GM19452 (cell line): ENCODE measurements at regions not wholly inside any gene's neighbourhood (a gene's known extent, or its start where the extent isn't known, plus 50 kb on each side); places are given as distances from the start of the nearest gene placed in this dataset.

Experiments used
- ATAC-seq: cut with Tn5 transposase; IDR thresholded peaks from one replicate; pipeline ENCODE4 v1.9.1; 2021; ENCODE audit not compliant: unreplicated experiment

DNA sequence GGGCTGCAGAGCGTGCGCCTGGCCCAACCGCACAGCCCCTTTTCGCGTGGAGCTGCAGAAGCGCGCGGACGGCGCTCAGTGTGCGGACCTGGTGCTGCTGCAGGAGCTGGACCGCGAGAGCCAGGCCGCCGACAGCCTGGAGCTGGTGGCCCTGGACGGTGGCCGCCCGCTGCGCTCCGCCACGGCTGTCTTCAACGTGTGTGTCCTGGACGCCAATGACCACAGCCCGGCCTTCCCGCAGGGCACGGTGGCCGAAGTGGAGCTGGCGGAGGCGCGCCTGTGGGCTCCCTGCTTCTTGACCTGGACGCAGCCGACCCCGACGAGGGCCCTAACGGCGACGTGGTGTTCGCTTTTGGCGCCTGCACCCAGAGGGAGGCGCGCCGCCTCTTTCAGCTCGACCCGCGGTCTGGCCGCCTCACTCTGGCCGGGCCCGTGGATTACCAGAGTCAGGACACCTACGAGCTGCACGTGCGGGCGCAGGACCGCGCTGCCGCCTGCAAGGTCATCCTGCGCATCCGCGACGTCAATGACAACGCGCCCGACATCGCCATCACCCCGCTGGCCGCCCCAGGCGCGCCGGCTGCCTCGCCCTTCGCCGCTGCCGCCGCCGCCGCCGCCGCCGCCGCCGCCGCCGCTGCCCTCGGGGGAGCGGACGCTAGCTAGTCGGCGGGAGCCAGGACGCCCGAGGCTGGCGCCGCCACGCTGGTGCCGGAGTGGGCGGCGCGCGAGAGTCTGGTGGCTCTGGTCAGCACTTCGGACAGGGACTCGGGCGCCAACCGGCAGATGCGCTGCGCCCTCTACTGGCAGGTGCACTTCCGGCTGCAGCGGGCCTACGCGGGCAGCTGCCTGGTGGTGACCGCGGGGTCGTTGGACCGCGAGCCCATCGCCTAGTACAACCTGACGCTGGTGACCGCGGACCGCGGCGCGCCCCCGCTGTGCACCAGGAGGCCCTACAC is 172.2 kb downstream of the OLFM4 start:
- no peak for ATAC-seq

DNA sequence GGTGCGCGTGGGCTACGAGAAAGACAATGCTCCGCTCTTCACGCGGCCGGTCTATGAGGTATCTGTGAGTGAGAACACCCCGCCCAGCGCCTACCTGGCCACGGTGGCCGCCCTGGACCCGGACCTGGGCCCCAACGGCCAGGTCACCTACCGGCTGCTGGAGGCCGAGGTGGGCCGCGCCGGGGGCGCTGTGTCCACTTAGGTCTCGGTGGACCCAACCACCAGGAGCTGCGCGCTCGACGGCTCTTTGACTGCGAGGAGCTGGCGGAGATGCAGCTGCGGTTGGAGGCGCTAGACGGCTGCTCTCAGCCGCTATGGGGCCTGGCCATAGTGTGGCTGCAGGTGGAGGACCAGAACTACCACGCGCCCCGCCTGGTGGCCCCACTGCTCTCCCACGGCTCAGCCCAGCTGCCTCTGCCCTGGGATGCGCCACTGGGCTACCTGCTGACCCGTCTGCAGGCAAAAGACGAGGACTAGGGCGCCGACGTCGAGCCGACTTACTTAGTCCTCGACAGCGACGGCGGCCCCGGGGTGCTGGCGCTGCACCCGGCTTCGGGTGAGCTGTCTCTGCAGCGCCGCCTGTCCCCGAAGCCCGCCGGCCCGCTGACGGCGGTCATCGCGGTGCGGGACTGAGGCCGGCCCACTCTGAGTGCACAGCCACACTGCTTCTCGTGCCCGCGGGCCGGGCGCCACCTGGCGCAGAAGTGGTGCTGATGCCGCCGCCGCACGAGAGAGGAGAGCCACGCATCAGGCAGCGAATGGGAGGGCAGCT is 173.0 kb downstream of the OLFM4 start:
- no peak for ATAC-seq

DNA sequence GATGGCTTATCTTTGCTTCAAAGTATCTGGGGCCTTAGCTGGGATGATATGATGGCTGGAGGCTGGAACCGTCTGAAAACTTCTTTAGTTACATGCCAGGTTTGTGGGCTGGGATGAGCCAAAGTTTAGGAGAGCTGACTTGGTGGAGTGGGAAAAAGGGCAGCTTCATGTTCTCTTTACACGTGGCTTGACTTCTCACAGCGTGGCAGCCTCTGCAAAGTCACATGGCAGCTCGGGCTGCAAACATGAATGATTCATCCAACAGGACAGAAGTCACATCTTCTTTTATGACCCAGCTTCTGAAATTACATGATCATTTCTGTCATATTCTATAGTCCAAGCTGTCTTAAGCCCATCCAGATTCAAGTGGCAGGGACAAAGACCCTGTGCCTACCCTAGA is 176.0 kb downstream of the OLFM4 start:
- ATAC-seq, result no peak

DNA sequence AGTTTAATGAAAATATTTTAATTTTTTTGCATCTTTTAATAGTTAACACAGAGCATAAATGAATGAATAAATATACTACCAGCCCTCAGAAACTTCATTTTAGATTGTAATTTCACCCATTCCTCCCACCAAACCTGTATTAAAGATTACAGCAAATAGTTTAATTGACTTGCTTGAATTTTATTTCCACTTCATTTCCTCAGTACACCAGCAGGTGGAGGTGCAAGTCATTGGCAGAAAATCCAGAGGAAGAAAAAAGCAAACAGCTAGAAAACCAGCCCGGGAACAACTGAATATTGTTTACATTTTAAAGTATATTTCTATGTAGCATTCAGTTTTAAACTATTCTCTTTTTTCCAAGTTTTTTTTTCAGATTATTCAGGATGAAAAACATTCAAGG is 177.8 kb downstream of the OLFM4 start:
- ATAC-seq, result no peak

DNA sequence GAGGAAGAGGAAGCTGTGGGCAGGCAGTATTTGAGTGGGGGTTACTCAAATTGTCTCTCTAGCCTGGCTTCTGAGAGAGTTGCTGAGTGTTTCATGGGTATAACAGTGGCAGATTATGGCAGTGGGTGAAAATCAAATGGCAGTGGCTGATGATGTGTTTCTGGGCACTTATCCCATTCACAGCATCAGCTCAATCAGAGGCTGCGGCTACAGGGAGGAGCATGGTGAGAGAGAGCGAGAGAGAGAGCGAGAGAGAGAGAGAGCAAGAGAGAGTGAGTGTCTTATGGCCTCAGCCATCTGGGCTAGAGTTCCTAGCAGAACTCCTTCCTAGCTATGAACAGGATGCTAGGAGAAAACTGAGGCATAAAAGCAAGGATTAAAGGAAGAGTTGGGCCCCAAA is 178.9 kb downstream of the OLFM4 start:
- ATAC-seq, result no peak

DNA sequence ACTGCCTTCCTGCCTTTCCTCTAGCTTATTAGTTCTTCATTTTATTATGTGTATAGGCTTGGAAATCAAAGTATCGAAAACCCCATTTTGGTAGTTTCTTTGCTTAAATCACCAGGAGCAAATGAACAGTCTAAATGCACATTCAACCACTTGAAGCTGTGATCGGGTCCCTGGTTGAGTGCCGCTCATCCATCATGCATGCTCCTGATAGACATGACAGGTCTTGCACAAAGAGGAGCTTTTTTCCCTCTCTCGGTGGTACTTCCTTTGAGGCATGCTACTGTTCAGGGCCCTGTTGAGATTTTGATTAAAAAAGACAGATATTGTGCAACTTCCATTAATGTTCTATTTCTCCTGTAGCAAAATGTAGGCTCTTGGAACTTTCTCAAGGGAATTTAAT is 185.8 kb downstream of the OLFM4 start:
- no peak for ATAC-seq

DNA sequence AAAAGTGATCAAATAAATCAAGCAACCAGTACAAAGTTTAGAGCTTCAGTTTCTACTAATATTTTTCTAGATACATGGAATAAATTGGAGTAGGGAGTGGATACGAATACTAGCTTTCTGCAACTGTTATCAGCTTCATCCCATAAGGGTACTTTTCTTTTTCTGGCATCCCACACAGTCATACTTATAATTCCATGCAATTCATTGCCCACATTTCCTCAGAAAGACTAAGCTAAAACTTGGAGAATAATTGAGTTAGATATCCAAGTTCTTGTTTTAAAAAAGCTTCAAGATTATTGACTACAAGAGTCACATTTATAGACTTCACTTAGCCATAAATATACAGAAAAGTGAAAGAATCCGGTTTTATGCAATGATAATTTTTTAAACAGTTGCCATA is 186.9 kb downstream of the OLFM4 start:
- ATAC-seq, result no peak

DNA sequence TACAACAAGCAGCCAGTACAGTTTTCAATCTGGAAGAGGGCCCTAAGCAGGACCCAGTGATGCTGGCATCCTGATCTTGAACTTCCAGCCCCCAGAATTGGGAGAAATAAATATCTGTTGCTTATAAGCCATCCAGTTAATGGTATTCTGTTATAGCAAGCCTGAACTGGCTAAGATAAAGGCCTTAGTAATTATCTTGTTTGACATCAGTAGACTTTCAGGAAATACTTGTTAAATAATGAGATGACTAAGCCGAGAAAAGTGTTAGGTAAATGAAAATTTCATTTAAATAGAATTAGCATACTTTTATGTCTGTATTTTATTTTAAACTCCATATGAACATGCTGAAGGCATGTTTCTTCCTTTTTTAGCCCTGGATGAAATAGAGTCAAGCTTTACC is 188.2 kb downstream of the OLFM4 start:
- ATAC-seq, result no peak

DNA sequence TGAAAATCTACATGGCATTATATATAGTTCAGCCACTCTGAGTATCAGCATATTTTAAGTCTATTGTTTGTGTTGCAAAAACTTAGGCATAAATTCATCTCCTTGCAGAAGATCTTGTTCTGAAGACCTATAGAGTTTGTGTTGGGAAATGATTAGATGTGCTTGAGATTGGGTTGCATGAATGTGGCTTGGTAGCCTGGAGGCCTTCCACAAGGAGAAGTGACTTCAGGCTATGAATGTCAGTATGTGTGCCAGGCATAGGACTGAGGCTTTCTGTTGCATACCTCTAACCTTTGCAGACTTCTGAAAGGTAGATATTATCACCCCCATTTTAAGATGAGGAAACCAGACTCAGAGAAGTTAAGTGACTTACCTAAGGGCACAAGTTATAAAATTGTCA is 188.6 kb downstream of the OLFM4 start:
- no peak for ATAC-seq

DNA sequence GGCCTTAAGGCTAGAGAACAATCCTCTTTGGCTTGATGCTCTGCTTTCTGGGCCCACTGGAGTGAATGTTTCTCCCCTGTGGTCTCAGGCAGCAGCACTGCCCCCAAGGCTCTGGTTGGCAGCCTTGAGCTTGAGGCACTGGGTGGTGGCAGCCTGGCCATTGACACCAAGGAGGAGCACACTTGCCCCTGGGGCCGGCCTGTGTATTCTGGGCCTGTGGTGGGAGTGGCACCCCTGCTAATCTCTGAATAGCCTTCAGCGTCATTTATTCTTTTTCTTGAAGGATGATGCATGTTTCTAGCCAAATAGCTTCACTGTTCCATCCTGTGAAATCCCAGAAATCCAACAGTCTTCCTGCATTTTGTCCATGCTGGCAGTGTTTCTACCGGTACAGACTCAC is 191.4 kb downstream of the OLFM4 start:
- no peak for ATAC-seq

DNA sequence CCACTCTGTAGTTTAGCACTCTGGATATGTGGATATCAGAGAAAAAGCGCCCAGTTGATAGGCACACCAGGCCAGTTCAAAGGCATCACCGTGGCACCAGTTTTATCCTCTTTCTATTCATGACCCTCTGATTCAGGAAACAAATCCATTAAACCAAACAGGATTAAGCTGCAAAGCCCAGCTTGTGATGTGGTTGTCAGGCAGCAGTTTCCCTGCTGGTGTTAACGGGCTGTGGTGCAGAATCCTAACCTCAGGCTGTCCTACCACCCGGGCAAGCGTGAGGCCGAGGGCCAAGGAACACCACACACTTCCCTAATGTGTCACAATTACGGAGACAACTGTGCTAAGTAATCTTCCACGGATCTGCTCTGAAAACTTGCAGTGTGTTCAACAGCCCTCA is 209.1 kb downstream of the OLFM4 start:
- ATAC-seq, result no peak

DNA sequence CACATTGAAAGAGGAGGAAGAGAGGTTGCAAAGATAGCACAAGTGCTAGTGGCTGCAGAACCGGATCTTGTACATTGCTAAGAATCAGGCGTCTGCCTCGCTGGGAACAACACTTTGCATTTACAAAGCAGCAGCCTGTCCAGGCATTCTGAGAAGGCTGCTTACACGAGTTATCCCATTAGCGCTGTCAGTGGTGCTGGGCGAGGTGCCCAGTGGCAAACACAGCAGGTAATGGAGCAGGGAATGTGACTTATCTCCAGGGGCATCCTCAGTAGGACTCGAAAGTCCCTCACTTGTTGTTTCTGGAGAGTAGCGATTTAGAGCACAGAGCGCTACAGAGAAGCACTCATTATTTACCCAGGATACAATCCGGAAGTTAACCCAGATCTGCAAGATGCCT is 209.6 kb downstream of the OLFM4 start:
- ATAC-seq, result no peak

DNA sequence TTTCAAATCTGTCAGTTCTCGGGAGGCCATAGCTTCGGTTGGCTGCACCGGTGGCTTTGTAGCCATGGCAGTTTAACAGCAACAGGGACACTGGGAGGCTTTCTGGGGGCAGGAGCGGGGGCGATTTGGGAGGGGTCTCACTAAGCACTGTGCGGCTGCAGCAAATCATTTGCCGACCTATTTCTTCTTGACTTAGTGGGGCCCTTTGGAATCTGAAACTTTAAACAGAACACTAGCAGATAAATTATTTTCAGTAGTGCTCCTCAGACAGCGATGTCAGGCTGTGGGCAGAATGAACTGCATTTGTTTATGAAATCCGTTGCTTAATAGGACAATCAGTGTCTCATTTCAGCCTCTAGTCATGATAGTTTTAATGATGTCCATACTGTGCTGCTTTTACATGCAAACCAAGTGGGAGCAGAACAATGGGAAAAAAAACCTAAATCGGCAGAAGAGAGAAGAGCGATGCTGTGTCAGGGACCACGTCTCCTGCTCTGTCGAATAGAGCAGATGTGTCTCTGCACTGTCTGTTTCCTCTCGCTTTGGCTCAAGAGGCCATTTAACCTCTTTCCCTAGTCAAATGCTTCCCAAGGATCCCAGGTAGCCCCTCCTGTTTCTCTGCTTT is 211.9 kb downstream of the OLFM4 start:
- ATAC-seq, result no peak

DNA sequence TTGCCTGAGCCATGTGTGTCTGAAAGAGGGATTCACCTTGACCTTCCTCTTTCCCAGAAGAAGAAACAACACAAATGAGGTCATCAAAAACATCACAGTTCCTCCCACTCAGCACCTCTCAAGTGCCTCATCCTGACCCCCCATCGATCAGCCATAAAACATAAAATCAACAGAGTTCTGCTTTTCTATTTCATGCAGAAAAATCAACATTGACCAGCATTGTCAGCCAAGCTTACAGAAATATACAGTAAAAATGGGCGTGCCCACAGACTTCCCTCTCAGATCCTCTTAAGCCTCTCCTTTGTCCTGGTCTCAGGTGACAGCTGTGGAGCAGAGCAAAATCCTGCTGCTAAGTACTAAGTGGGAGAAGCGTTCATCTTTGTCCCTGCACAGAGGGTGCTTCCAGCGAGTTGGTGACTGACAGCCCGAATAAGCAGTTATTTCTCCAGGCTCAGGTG is 213.3 kb downstream of the OLFM4 start:
- no peak for ATAC-seq

DNA sequence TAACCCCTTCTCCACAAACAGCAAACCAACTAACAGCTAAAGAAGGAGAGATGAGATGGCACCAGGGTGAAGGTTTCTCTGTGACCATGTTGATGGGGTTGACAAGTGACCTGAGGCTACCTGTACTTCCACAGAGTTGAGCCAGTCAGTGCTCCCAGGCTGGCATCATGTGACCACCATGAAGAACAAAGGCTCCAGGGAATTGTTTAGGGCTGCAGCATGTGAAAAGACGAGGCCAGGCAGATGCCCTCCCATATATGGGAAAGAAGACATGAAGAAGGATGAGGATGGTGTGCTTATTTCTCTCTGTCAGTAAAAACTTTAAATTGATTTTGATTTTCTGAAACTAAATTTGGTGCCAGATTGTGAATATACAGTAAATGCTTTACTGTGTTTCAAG is 220.6 kb downstream of the OLFM4 start:
- no peak for ATAC-seq

DNA sequence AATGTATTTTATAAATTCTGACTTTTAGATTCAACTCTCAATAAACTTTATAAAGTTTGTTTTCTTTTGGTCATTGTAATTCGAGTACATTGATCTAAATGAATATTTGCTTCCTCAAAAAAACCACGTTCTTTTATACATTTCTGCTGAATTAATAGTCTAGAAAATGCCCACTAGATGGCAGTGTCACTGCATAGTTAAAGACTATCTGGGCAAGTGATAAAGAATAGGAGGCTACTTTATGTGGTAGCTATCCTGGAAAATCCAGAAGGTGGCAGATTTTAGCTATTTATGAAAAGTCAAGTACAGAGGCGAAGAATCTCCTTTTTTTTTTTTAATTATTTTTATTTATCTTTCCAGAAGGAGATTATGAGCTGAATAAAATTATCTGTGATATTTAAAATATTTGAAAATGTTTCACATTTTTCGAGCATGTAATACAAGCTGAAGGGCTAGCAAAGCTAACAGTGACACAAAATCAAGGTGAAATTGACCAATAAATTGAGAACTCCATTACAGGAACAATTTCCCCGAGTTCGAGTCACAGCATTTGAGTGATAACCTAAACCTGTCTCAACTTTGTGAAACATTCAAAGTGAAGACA is 221.8 kb downstream of the OLFM4 start:
- no peak for ATAC-seq

DNA sequence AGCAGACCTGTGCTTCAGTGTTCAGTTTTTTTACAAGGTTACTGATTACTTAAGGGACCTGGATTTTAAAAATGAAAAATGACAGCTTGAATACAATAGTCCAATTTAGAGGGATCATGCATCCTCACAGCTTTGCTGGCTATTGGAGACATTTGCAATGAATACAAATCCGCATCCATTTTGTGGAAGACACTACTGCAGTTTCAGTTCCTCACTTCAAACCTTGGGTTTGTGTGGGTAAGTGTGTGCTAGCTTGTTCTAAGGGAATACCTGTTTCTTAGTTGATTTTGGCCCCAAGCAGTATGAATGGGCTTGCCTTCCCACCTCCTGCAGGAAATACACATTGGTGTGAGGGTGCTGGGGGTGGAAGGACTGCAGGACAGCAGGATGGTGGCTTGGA is 222.4 kb downstream of the OLFM4 start:
- no peak for ATAC-seq

DNA sequence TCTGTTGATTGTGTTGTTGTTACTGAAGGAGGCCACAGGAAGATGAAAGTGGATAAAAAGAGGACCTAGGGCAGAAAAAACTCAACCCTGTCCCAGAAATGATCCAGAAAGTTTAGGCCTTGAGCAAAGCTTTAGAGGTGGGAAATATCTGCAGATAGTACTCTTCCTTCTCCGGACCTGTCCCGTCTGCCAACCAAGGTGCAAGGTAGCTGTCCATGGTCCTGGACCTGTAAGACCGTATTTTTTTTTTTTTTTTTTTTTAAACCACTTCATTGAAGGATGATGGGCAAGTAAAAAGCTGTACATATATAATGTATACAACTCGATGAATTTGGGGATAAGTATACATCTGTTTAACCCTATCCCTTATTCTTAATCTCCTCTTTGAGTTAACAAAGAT is 225.9 kb downstream of the OLFM4 start:
- ATAC-seq, result no peak

DNA sequence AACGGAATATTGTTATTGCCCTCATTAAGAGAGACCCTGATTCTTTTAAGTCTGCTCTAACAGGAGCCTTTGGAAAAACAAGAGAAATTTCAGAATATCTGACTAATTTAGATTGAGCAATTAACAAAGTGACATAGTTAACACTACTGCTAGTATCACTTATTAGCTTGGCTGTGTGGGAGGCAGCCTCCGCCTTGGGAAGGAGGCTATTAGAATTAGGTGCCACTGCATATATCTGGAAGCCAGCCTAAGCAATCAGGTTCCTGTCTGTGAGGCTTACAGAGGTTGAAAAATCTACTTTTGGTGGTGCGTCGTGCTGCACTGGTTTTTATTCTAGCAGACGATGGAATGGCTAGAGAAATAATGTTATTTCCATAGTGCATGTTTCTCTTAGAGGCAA is 227.2 kb downstream of the OLFM4 start:
- no peak for ATAC-seq

DNA sequence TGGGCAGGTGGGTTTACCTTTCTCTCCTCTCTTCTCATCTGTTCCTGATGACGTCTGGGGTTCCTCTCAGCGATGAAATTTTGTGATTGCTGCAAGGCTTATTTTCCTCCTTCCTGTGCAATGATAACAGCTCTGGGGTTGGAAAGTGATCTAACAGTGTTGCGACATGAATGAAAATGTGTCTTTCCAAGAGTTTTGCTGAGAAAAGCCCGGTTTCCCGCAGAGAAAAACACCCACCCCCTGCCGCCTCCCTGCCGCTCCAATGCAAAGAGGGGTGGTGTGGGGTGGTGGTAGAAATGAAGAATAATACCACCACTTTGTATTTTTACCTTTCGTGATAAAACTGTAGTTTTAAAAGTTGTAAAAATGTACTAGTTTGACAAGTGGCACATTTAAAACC is 232.0 kb downstream of the OLFM4 start:
- ATAC-seq, result no peak

DNA sequence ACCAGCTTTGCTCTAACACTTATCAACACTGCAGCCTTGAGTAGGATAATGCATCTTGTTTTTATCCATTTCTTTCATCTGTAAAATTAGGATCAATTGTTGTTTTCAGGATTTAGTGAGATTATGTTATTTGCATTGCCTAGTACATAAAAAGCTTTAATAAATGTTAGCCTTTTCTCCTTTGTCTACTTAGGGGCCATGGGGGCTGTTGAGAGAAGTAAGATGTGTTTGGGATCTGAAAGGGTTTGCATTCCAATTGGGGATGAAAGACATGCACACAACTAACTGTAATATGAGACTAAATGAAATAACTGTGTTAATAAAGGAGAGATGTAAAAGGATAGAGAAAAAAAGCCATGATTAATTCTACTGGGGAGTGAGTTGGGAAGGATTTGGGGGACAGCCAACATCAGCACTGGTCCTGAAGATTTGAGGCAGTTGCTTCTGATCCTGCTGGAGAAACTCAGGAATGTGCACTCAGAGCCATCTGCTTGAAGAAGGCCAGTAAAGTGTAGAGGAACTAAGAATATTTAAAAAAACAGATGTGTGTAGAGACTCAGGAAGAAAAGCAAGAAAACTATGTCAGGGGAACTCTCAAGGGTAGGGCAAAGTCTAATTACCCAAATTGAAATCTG is 236.3 kb downstream of the OLFM4 start:
- ATAC-seq, result no peak
